DMS153 (cell line): ENCODE measurements at regions not wholly inside any gene's neighbourhood (a gene's known extent, or its start where the extent isn't known, plus 50 kb on each side); places are given as distances from the start of the nearest gene placed in this dataset.
"Not testable (repeated sequence)": the region's sequence is repeated elsewhere in the genome, so short reads cannot be mapped to it uniquely, and the experiment has no call there.

Source experiments
- DNase-seq: peaks from one replicate; lab custom pipeline; 2025; lab: John Stamatoyannopoulos, UW

DNA sequence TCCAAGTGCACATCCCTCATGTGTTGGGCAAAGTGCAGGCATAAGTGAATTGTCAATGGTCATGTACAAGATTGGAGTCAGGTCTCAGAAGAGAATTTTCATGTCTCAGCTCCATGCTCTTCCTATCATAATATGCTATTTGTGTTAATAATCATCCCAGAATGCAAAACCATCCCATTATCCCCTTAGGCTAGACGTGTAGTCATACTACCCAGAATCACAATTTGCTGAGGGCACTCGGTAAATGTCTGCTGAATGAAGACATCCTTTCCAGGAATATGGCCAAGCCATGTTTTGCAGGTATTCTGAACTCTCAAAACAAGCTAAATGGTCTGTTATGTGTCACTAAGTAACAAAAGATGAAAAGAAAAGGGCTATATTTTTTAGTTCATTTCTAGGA is 263.8 kb downstream of the RAD51AP2 start:
- DNase-seq = no peak

DNA sequence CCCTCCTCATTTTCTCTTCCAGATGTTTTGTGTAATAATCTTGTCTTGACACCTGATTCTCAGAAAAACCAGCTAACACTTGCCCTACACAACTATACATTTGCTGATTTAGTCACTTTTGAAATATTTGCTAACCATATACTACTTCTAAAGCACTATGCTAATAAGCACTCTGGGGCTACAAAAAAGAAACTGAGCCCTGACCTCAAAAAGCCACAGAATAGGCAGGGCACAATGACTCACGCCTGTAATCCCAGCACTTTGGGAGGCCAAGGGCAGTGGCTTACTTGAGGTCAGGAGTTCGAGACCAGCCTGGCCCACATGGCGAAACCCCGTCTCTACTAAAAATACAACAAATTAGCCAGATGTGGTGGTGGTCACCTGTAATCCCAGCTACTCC is 266.0 kb downstream of the RAD51AP2 start:
- no peak for DNase-seq

DNA sequence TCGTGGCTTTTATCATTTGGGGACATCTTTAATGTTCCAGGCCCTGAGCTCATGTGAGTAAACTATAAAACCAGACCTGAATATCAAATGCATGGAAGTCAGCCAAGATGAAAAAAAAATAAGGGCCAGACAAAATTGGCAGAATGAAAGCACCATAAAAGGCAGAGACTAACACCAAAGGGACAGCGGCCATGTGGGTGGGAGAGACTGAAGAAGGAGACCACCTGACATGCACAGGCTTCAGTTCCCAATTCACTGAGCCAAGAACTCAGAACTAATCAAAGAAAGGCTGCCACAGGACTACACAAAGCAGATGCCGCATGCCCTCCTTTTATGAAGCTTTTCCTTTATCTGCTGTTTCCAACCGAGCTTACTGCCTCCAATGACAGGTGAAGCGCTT is 267.1 kb downstream of the RAD51AP2 start:
- DNase-seq = no peak

DNA sequence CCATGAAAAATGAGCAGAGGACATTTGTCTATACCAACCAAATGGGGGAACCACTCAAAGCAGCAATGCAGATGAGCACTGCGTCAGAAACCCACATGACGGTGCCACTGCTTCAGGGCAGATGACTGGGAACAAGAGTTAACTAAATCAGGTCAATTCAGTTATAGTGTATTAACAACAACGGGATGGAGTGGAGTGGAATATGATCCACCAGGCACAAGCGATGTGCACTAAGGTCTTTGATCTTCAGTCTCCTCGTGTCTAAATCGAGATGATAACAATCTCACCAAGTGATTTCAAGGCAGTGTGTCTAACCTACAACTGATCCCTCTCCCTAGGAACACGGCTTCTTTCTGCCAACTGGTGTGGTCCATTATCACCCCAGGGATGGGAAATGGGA is 269.0 kb downstream of the RAD51AP2 start:
- DNase-seq = no peak

DNA sequence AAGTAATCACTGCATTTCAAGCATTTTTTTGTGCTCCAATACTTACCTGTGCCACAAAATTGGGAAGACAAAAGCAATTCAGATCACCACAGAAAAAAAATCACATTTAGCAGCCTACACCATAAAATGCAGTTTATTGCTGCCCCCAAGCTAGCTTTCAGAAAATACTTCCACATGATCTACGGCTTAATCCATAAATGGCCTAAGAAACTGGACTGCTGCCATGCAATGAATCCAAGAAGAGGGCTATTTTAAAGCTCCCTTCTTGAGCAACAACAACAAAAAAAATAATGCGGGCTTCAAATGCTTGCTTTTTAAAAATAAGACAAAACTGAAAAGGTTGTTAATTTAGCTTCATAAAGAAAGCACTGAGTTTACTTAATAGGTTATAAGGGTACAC is 272.3 kb downstream of the RAD51AP2 start:
- no peak for DNase-seq

DNA sequence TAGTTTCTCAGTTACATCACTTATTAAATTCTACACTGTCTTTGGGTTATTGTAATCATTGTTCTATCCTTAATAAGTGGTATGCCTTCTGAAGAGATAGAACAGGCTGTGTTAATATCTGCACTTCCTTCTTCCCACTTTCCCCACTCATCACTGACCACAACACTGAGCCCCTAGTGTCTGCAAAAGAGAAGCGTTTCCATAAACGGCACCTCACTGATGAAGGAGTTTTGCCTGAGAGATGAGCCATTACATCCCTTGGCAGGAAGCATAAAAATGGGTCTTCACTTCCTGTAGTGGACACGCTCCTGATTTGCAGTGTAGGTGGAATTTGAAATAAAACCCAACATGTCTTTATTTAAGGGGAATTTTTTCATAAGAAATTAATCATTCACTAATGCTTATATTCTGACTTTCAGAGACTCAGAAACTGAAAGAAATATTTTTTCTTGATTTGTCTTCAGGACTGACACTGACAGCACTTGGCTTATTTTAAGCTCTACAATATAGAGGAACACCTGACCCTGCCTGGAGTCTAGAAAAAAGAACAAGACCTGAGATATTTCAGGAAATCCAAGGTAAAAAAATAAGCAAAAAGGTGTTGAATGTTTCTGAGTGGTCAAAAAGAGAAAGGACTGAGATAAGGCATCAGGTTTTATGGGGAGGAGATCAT is 275.3 kb downstream of the RAD51AP2 start:
- DNase-seq = no peak

DNA sequence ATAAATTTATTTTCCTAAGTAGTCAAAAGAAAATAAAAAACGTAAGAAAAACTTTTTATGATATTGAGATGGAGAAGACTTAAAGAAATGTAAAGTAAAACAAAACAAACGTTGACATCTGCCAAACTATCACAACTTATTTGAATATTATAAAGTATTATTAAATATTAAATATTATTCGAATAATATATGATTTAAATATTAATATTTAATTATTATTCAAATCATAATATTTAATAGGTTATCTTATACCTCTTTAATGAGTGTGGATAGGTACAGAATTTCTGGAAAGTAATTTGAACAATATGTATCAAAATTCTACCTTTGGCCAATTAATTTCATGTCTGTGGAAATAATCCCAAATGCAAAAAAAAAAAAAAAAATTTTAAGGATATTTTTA is 278.7 kb downstream of the RAD51AP2 start:
- DNase-seq = no peak

DNA sequence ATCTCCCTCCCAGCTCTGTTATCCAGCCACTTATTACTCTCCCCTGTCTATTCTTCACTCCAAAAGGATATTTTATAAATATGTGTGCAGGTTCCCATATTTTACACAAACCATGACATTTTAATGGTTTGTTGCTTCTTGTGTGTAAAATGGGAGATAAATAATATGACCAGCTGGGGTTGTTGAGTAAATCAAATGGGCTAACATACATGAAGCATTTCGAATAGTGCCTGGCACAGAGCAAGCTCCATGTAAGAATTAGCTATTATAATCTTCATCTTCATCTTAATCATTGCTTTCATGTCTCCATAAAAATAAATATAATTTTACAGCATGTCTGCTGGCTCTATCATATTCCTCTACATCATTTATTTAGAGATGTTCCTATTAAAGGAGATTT is 283.1 kb downstream of the RAD51AP2 start:
- no peak for DNase-seq

DNA sequence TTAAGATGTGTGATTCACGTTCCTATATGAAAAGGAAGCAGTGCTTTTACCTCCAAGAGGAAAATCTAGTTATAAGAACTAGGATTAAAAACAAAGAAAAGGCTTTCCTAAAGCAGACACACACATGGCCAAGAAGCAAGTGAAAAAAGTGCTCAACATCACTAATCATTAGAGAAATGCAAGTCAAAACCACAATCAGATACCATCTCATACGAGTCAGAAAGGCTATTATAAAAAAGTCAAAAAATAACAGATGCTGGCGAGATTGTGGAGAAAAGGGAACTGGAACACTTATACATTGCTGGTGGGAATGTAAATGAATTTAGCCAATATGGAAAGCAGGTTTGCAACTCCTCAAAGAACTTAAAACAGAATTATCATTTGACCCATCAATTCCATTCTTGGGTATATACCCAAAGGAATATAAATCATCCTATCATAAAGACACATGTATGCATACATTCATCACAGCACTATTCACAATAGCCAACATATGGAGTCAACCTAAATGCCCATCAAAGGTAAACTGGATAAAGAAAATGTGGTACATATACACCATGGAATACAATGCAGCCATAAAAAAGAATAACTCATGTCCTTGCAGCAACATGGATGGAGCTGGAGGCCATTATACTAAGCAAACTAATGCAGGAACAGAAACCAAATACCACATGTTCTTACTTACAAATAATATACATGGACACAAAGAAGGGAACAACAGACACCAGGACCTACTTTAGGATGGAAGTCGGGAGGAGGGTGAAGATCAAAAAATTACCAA is 285.3 kb downstream of the RAD51AP2 start:
- no peak for DNase-seq

DNA sequence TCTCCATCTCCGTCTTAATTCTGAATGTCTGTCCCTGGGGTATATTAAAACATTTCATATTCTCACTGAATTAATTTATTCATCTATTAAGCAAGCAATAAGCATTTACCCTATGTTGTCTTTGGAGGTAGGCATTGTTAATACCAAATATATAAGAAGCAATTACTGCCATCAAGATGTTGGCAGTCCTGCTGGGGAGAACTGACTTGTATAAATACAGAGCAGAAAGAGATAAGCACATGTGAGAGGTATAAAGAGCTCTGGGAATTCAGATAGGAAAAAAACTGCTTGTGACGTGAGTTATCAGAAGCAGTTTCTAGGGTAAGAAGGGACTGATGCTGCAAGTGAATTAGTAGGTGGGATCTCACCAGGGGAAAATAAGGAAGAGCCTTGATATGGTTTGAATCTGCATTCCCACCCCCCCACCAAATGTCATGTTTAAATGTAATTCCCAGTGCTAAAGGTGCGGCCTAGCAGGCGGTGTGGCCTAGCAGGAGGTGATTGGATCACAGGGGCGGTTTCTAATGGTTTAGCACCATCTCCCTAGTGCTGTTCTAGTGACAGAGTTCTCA is 286.8 kb downstream of the RAD51AP2 start:
- no peak for DNase-seq

DNA sequence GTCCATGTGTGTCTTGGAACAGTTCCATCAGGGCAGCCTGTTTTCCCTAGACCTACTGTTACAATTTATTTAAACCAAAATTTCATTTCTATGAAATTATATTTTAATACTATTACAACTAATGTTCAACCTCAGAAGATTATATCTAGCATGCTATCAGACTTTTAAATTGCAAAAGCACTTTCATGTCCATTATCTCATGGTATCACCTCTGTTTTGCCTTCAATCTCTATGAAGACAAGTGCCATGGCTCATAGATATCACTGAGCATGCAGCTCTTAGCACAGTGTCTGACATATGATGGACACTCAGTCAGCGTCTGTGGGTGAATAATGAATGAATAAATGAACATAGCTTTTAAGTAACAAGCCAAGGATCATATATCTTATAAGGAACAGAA is 288.8 kb downstream of the RAD51AP2 start:
- DNase-seq = no peak

DNA sequence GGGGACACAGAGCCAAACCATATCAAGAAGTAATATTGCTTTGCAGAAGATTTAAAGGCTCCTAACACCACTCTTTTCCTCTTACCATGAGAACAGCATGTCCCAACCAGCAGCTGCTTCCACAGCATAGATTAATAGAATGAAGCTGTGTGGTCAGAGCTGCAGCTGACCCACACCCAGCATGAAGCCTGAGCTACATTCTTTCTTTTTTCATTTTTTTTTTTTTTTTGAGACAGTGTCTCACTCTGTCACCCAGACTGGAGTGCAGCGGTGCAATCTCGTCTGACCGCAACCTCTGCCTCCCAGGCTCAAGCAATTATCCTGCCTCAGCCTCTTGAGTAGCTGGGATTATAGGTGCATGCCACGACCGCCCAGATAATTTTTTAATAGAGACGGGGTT is 289.8 kb downstream of the RAD51AP2 start:
- DNase-seq = no peak

DNA sequence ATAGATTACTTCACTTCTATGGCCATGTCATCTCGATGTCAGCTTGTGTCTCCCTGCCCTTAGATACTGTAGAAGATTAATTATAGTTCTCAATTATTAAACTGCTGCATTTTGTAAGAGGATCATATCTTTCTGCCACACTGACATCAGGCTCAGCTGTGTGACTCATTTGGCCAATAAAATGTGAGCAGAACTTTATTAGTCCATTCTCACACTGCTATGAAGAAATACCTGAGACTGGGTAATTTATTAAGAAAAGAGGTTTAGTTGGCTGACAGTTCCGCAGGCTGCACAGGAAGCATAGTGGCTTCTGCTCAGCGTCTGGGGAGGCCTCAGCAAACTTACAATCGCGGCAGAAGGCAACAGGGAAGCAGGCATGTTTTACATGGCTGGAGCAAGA is 290.4 kb downstream of the RAD51AP2 start:
- no peak for DNase-seq

DNA sequence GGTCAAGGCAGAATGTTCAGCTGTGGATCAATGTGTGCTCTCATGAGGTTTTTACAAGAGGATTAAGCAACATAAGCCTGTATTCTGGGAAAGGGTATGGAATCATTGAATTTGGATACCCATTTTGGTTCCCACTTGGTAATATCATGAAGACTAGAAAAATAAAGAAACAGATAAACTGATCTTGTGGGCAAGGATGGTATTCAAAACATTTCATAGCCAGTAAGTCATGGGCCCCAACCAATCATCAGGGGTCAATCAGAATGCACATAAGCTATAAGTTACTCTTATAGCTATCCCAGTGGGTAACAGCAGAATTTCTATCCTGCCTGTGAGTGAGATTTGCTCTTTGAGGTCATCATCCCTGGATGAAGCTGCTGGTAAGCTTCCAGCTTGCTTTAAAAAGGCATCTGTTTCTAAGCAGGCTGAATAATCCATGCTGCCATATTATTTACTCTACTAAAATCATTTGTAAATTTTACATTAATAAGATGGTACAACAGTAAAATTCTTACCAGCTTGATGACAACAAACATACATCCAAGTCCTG is 291.2 kb downstream of the RAD51AP2 start:
- DNase-seq = no peak

DNA sequence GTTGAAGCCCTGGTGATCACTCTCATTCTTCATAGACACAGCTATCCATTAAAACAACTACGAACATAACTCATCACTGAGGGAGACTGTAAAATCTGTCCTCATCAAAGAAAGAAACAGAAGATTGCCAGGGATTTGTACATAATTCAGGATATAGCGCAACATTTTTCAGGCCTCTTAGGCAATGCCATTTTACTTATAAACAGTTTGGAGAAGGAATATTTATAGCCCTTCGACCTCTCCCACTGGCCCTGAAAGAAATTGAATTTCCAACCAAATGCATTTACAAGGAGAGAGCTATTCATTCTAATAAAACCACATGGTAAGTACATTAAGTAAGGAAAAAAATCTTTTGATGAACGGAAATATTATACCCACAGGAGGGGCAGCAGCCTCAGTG is 295.0 kb downstream of the RAD51AP2 start:
- DNase-seq = no peak

DNA sequence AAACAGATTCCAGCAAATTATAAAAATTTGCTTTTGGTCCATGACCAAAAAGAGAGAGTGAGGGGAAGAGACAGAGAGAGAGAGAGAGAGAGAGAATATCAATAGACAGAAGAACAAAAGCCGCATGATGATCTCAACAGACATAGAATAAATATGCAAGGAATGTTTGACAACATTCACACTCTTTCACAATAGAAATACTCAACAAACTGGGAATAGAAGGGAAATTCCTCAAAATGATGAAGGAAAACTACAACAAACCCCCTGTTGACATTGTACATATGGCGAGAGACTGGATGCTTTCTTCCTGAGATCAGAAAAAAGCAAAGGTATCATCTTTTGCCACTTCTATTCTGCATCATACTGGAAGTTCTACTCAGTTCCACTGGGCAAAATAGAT is 309.7 kb downstream of the RAD51AP2 start:
- no peak for DNase-seq

DNA sequence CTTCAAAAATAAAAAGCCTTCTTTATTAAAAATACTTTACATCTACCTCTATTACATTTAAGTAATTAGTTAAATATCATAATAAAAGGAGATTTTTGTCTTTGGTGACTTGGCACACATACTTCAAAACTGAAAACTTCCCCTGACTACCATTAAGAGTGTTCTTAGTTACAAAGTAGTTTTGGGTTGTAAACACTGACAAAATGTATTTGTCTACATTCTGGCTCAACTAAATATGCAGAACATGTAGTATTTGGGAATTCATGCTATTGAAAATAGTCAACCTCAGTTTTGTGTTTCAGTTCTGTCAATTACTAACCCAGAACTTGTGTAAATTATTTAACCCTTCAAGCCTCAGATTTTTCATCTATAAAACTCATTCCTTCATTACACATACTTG is 311.5 kb downstream of the RAD51AP2 start:
- no peak for DNase-seq

DNA sequence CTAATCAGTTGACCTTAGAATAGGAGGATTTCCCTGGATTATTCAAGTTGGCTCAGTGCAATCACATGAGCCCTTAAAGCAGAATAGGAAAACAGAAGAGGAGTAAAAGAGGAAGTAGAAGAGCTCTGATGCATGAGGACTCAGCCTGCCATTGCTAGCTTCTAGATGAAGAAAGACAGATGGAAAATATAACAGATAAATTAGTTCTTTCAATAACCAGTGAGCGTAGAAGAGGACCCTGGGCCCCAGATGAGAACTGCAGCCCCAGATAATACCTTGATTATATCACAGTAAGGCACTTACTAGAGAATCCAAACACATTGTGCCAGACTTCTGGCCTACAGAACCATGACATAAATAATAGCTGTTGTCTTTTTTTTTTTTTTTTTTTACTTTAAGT is 314.0 kb downstream of the RAD51AP2 start:
- DNase-seq = not testable (repeated sequence)

DNA sequence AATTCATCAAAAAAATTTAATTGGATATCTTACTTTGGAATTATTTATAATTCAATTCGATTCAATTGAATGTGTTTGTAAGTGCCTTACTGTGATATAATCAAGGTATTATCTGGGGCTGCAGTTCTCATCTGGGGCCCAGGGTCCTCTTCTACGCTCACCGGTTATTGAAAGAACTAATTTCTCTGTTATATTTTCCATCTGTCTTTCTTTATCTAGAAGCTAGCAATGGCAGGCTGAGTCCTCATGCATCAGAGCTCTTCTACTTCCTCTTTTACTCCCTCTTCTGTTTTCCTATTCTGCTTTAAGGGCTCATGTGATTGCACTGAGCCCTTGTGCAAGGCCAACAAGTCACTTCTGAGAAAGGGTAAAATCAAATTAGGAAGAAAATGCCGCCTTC is 315.6 kb downstream of the RAD51AP2 start:
- not testable (repeated sequence) for DNase-seq

DNA sequence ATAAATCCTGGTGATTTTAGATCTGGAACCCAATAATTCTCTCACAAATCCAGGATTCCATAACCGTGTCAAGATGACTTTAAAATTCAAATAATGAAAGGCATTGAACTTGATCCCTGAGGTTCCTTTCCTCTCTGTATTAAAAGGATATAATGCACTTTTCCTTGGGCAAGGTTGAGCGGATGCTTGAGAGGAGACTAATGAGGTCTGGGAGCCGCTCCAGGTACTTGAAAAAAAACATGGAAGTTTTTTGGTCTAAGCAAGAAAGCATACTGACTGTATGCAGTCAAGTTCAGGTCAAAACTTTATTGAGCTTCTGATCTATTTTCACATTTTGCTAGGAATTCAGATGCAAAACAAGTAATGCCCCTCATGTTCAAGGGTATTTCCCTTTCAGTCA is 318.5 kb downstream of the RAD51AP2 start:
- DNase-seq = no peak

DNA sequence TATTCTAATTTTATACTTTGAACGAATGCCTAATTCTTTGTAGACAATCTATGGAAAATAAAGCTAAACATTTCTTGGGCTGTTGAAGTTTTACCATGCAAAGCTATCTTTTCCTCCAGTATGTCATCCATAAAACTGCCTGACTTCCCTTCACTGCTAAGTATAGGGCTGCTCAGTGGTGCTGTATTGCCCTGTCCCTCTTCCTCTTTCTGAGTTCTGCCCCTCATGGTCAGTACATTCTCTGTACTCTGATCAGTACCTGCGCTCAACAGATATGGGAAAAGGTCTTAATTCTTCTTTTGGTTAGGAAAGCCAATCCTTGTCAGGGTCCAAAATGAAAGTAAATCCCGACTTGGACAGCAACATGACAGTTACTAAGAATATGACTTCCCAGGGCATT is 321.9 kb downstream of the RAD51AP2 start:
- no peak for DNase-seq

DNA sequence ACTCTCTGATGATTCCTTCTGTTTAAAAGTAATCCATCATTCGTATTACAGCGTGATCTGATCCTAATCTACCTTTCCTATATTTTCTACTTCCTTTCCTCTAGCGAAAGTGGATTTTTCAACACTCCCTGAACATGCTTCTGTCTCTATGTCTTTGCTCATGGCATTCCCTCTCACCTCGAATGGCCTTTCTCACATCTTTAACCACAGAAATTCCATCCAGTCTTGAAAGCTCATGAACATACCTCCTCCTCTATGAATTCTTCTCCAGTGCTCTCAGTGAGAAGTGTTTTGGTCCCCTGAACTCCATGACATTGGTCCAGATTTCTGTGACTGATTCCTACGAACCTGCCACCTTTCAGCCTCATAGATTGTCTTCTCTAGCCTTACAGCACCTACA is 323.2 kb downstream of the RAD51AP2 start:
- no peak for DNase-seq

DNA sequence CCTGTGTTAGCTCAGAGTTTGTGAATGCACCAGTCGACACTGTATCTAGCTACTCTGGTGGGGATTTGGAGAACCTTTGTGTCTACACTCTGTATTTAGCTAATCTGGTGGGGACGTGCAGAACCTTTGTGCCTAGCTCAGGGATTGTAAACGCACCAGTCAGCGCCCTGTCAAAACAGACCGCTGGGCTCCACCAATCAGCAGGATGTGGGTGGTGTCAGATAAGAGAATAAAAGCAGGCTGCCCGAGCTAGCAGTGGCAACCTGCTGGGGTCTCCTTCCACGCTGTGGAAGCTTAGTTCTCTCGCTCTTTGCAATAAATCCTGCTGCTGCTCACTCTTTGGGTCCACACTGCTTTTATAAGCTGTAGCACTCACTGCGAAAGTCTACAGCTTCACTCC is 324.2 kb downstream of the RAD51AP2 start:
- no peak for DNase-seq
